ENCODE measurements at regions not wholly inside any gene's neighbourhood (a gene's known extent, or its start where the extent isn't known, plus 50 kb on each side); places are given as distances from the start of the nearest gene placed in this dataset.

DNA sequence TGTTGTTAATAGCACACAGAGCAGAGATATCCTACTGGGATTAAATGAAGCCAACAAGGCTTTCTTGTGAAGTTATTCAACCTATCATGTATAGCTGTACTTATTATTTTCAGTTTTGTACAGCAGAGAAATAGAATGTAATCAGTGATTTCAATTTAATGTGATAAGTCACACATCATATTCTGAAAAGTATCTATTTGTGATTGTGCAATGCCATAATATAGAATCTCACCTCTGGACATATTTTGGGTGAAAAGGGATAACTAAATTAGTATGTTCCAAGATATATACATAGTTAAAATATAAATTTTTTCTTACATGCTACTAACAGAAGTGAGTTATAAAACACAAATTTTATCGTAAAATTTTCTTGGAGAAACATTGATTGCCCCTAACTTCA lies 544.3 kb upstream of the KIF2B start:
- Histone ChIP-seq H4K20me1 (ENCODE audit: insufficient read depth, low read length) (no peaks in the 10 kb centered on the region), H4K8ac (ENCODE audit: low read depth in 2 of 2, low read length in 2 of 2) (no peak overlapping the region), H3K14ac (replicated peaks; ENCODE audit: low read depth, low read length) (no peak overlapping the region), H2AFZ (replicated peaks; ENCODE audit: low read length, poor library complexity) (no peak overlapping the region), H3K9me1 (ENCODE audit: insufficient read depth, low read length) (no peaks in the 10 kb centered on the region), H2BK5ac (ENCODE audit: low read depth, low read length, poor library complexity, severe bottlenecking) (no peak overlapping the region), H2BK20ac (ENCODE audit: low read depth, low read length) (no peak overlapping the region), H3K36me3 (ENCODE audit: control insufficient read depth, insufficient read depth, low read length) (no peaks in the 10 kb centered on the region), H3K4ac (ENCODE audit: low read depth, low read length) (no peak overlapping the region), H3K9me3 (ENCODE audit: control insufficient read depth, insufficient read depth, low read length) (0 out of 2 replicates have a peak, but pooled peaks cover 4% of the 10 kb centered on the region), H3K23ac (ENCODE audit: low read depth, low read length) (no peak overlapping the region), H3K4me2 (ENCODE audit: low read depth, low read length) (no peak overlapping the region), H3K56ac (ENCODE audit: extremely low read depth, insufficient read depth, low read length) (no peak overlapping the region), H2AK9ac (replicated peaks; ENCODE audit: low read depth, low read length, poor library complexity) (no peak overlapping the region), H2AK5ac (ENCODE audit: low read depth, low read length) (no peak overlapping the region), H3K9ac (ENCODE audit: low read depth, low read length) (no peak overlapping the region), H3K27ac (ENCODE audit: insufficient read depth, low read length) (no peak overlapping the region), H3K27me3 (ENCODE audit: control insufficient read depth, insufficient read depth, low read length) (no peaks in the 10 kb centered on the region), H3K18ac (ENCODE audit: low read depth, low read length) (no peak overlapping the region), H2BK15ac (ENCODE audit: low read depth, low read length) (no peak overlapping the region), H2BK120ac (ENCODE audit: low read depth, low read length) (no peak overlapping the region), H3K4me1 (ENCODE audit: control insufficient read depth, insufficient read depth, low read length) (no peaks in the 10 kb centered on the region), H4K5ac (ENCODE audit: low read depth, low read length) (no peak overlapping the region), H3K4me3 (ENCODE audit: insufficient read depth, low read depth, low read length) (no peak overlapping the region), H3K79me1 (ENCODE audit: low read depth in 1 of 2, low read length in 2 of 2) (no peaks in the 10 kb centered on the region), H4K91ac (ENCODE audit: insufficient read depth, low read depth, low read length) (no peak overlapping the region)
- ChIA-PET CTCF (no interaction called here), POLR2A (ENCODE audit: unreplicated experiment) (no interaction called here)
- intact Hi-C loops (cut with micrococcal nuclease) (no loop called here), dilution Hi-C loops (cut with HindIII; ENCODE audit: low sequenced_read_pairs, unreplicated experiment) (no loop called here), in situ Hi-C loops (cut with MboI; ENCODE audit: low sequenced_read_pairs) (no loop called here)
- no peak for ATAC-seq (ENCODE audit: low read depth)
- peak; percentile 57 for TF ChIP-seq CEBPB (IDR thresholded peaks at IDR 0.05; ENCODE audit: low read depth, low read length)
- TF ChIP-seq BHLHE40 (IDR thresholded peaks at IDR 0.05; ENCODE audit: low read depth, low read length) = no peak
- no CpG with 5 or more reads among the region's 1 CpG for whole genome bisulfite sequencing, 2 experiments (ENCODE audit: extremely low coverage in 2 of 2, insufficient read length in 1 of 2)
- BruUV-seq (replicated peaks) = no TSS peak
- no peak for DNase-seq

Data from IMR-90 (cell line).